GM12864 (cell line): ENCODE measurements at regions not wholly inside any gene's neighbourhood (a gene's known extent, or its start where the extent isn't known, plus 50 kb on each side); places are given as distances from the start of the nearest gene placed in this dataset.
"Not testable (repeated sequence)": the region's sequence is repeated elsewhere in the genome, so short reads cannot be mapped to it uniquely, and the experiment has no call there.

Experiments
- DNase-seq: peaks from one replicate; pipeline ENCODE4 v3.0.0-alpha.2; 2011; ENCODE audit warnings: low read depth
- H3K4me3 ChIP-seq: 2 replicates; pipeline ENCODE4 v1.5.1; 2011; ENCODE audit warnings: mild to moderate bottlenecking, low read depth, low read length, control low read depth
- TF ChIP-seq, protein P1 (sequence below): IDR thresholded peaks from 2 replicates; pipeline ENCODE4 v1.5.1; 2011; ENCODE audit warnings: low read depth, mild to moderate bottlenecking, moderate library complexity, low read length, control low read depth, inconsistent platforms; ENCODE audit errors: missing control alignments

DNA sequence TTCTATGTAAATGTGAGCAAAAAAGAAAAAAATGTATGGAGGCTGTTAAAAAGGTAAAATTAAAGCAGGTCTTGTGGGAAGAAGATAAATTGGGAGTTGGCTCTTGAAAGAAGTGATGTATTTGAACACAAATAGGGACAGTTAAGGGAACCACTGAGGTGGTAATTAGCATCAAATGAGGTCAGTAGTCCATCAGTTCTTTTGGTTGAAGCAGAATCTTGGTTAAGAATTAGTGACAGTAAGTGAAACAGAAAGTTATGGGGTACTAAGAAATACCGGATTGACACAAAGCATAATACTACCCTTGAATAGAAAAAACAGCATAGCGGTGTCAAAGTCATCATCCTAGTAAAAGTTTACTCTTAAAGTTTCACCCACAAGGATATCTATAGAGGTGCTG lies 352.6 kb upstream of the VRK2 start:
- DNase-seq: no peak
- TF ChIP-seq, protein P1, sequence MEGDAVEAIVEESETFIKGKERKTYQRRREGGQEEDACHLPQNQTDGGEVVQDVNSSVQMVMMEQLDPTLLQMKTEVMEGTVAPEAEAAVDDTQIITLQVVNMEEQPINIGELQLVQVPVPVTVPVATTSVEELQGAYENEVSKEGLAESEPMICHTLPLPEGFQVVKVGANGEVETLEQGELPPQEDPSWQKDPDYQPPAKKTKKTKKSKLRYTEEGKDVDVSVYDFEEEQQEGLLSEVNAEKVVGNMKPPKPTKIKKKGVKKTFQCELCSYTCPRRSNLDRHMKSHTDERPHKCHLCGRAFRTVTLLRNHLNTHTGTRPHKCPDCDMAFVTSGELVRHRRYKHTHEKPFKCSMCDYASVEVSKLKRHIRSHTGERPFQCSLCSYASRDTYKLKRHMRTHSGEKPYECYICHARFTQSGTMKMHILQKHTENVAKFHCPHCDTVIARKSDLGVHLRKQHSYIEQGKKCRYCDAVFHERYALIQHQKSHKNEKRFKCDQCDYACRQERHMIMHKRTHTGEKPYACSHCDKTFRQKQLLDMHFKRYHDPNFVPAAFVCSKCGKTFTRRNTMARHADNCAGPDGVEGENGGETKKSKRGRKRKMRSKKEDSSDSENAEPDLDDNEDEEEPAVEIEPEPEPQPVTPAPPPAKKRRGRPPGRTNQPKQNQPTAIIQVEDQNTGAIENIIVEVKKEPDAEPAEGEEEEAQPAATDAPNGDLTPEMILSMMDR: no peak
- H3K4me3 ChIP-seq: no peak overlapping the region

DNA sequence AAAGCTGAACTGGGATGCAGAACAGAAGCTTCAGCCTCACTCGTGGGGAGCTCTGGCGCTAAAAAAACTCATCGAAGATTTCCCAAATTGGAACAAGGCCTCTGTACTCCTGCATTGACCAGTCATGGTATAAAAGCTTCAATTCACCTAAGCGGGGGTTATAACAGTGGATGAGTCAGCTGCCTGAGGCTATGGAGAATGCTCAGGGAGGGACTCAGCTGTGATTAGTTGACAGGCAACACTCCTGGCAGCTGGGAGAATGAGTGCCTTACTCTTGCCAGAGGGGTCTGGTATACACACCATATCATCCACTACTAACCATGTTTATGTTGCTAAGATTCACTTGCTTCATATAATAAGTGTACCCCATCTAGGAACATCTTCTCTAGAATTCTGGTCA lies 350.6 kb upstream of the VRK2 start:
- H3K4me3 ChIP-seq: no peak overlapping the region
- no peak for DNase-seq
- TF ChIP-seq, protein P1: no peak

DNA sequence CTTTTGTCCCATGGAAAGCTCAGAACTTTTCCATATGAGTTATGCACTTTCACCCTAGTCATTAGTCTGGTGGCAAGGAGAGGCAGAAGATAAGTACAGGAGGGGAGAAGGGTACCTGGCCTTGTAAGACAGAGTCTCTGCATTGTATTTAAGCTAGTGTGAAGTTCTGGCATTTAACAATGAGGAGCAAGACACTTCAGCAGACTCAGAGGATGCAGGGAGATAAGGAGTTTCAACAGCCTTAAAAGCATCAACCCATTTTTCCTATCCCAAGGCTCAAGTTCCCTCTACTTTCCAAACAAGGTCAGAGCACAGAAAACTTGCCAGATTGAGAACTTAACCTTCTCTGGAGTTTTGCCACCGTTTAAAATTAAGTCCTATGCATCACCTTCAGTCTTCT lies 348.2 kb upstream of the VRK2 start:
- TF ChIP-seq, protein P1: no peak
- DNase-seq: no peak
- no peak overlapping the region for H3K4me3 ChIP-seq

DNA sequence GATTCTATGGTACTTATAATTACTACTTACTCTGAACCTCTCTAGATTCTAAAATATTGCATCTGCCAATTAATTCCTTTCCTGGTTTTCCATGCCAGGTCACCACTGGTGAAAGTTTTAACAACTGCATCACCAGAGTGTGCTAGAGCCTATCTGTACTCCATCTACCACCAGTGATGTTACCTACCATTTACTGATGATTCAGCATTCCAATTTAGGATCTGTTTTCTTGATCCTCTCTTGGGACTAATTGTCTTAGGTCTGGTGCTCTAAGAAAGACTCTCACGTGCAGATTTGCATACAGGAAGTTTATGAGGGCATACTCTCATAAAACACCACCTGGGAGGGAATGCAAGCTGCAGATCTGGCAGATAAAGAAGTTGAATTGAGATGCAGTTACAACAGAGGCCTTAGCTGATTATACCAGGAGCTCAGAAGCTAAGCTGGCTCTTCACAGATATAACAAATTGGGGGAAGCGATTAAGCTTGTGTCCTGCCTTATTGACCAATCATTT lies 347.6 kb upstream of the VRK2 start:
- H3K4me3 ChIP-seq: no peak overlapping the region
- TF ChIP-seq, protein P1: no peak
- no peak for DNase-seq

DNA sequence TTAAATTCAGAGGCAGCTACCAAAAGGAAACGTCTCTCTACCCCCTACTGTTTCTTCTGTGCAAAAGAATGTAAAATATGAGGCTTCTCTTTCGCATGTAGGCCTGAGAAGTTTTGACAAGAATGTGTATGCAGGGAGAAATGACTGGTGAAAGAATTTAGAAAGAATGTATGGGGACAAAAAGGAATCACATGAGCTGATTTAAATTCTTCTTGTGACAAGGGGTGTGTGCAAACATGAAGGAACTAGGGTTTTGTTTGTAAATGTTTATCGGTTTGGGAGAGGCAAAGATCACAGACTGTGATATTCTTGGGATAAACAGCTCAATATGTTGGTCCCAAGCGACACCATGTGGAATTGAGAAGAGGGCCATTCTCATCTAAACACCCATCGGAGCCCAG lies 345.2 kb upstream of the VRK2 start:
- DNase-seq: no peak
- H3K4me3 ChIP-seq: no peak overlapping the region
- TF ChIP-seq, protein P1: no peak

DNA sequence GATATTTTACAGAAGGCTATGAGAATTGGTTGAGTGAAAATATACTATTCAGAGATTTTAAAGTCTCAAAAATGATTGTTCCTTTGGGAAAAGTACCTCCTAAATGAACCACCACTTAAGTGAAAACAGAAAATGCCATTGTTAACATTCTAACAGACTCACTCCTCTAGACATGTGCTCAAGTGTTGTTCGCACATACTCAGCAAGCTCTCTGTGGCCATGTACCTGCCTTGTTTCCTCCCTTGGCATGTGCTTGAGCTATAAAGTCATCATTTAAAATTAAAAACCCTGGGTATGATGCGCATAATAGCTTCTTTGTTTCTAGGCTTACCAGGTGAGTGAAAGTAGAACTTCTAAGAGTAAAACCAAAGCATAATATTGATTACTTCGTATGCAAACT lies 343.2 kb upstream of the VRK2 start:
- TF ChIP-seq, protein P1: no peak
- H3K4me3 ChIP-seq: no peak overlapping the region
- no peak for DNase-seq

DNA sequence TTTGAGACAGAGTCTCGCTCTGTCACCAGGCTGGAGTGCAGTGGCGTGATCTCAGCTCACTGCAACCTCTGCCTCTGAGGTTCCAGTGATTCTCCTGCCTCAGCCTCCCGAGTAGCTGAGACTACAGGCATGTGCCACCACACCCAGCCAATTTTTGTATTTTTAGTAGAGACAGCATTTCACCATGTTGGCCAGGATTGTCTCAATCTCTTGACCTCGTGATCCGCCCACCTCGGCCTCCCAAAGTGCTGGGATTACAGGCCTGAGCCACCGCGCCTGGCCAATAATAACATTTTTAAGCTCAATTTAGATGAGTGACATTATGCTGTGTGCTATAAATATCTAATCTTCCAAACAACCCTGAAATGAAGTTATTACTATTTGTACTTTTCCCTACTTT lies 338.8 kb upstream of the VRK2 start:
- not testable (repeated sequence) for DNase-seq, H3K4me3 ChIP-seq
